Brain microvascular endothelial cell (primary cell): ENCODE measurements at regions not wholly inside any gene's neighbourhood (a gene's known extent, or its start where the extent isn't known, plus 50 kb on each side); places are given as distances from the start of the nearest gene placed in this dataset.

ENCODE experiments used
- DNase-seq: peaks from one replicate; pipeline ENCODE4 v3.0.0-alpha.2; 2020
- H3K27ac ChIP-seq: fragments of 250-450 bp; sonication (Bioruptor Pico); 2 replicates; pipeline ENCODE4 v1.5.1; 2020; ENCODE audit warnings: mild to moderate bottlenecking, moderate library complexity
- H3K27me3 ChIP-seq: fragments of 250-450 bp; sonication (Bioruptor Pico); replicated peaks from 2 replicates; pipeline ENCODE4 v1.5.1; 2020; ENCODE audit warnings: mild to moderate bottlenecking
- H3K36me3 ChIP-seq: fragments of 250-450 bp; sonication (Bioruptor Pico); replicated peaks from 2 replicates; pipeline ENCODE4 v1.5.1; 2020; ENCODE audit warnings: mild to moderate bottlenecking
- H3K4me3 ChIP-seq: 2 replicates; pipeline ENCODE4 v1.5.1; 2011; ENCODE audit warnings: low read depth, mild to moderate bottlenecking, control low read depth, low read length, moderate library complexity
- in situ Hi-C: cut with HindIII; loops from 2 replicates; pipeline ENCODE4 v1.10.0; 2017; ENCODE audit warnings: low sequenced_read_pairs, low pct_ligation_motif_present
- TF ChIP-seq, protein P1 (sequence below): IDR thresholded peaks from 2 replicates; pipeline ENCODE4 v1.5.1; 2011; ENCODE audit warnings: low read depth, mild to moderate bottlenecking, moderate library complexity, low read length, control low read depth, inconsistent platforms; ENCODE audit errors: missing control alignments

DNA sequence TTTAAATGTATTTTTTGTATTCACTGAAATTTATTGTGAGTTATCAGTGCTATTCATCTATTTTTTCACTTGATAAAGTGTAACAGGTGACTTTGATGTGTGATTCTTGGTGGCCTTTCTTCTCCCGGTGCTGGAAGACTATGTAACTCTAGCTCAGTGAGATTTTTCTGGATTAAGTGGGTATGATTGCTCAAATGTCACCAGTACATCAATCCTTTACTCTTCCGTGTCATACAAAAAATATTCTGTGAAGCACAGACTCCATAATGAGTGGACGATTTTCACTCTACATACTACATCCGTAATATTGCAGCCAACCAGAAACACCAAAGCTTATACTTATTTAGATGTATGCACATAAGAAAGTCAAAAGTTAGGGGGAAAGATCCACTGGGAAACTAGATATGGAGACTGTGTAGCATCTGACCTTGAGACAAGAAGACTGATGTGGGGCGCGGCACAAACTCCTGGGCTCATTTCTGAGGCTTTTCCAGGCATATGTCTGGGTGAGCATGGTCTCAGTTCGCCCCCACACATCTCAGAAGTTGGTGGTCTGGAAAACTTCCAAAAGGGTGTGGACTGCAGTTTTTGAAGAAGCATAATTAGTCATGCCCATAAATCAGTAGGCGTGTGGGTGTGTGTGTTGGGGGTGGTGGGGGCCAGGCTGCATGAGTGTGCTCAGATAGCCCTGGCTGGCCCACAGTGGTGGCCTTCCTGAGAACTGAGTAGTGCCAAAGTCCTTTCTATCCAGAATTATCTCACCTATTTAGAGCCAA is 53.9 kb upstream of the TENM3 start:
- Histone ChIP-seq H3K27me3 (no peaks in the 10 kb centered on the region), H3K27ac (no peak overlapping the region), H3K4me3 (no peak overlapping the region), H3K36me3 (no peaks in the 10 kb centered on the region)
- DNase-seq = peak; percentile 76
- in situ Hi-C loops = no loop called here
- TF ChIP-seq, protein P1, sequence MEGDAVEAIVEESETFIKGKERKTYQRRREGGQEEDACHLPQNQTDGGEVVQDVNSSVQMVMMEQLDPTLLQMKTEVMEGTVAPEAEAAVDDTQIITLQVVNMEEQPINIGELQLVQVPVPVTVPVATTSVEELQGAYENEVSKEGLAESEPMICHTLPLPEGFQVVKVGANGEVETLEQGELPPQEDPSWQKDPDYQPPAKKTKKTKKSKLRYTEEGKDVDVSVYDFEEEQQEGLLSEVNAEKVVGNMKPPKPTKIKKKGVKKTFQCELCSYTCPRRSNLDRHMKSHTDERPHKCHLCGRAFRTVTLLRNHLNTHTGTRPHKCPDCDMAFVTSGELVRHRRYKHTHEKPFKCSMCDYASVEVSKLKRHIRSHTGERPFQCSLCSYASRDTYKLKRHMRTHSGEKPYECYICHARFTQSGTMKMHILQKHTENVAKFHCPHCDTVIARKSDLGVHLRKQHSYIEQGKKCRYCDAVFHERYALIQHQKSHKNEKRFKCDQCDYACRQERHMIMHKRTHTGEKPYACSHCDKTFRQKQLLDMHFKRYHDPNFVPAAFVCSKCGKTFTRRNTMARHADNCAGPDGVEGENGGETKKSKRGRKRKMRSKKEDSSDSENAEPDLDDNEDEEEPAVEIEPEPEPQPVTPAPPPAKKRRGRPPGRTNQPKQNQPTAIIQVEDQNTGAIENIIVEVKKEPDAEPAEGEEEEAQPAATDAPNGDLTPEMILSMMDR = no peak

DNA sequence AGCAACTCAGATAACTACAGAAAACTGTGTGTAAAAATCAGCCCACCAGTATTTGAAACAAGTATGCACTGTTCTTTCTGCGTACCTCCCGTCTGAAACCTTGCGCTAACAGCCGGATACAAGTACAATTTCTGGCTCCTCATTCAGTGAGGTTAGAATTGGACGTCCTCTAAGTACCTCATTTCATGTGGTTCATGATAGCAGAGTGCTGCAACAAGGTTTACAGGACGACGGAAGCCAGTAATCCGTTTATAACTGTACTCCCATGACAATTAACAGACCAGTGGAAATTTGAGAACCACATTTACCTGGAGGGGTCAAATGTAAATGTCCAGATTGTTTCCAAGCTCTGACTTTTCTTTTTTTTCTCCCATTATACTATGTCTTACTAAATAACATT is 52.9 kb upstream of the TENM3 start:
- Histone ChIP-seq H3K4me3 (no peak overlapping the region), H3K27me3 (no peaks in the 10 kb centered on the region), H3K36me3 (no peaks in the 10 kb centered on the region), H3K27ac (no peak overlapping the region)
- in situ Hi-C loops = no loop called here
- no peak for DNase-seq
- TF ChIP-seq, protein P1 = no peak

GRCh38 chr4:182192511-182193181 is 50.6 kb upstream of the TENM3 start:
- in situ Hi-C loops = no loop called here
- H3K4me3 ChIP-seq = no peak overlapping the region
- no peak overlapping the region for H3K27ac ChIP-seq
- no peak for DNase-seq
- TF ChIP-seq, protein P1 = no peak
- no peaks in the 10 kb centered on the region for H3K27me3 ChIP-seq
- H3K36me3 ChIP-seq = no peaks in the 10 kb centered on the region

DNA sequence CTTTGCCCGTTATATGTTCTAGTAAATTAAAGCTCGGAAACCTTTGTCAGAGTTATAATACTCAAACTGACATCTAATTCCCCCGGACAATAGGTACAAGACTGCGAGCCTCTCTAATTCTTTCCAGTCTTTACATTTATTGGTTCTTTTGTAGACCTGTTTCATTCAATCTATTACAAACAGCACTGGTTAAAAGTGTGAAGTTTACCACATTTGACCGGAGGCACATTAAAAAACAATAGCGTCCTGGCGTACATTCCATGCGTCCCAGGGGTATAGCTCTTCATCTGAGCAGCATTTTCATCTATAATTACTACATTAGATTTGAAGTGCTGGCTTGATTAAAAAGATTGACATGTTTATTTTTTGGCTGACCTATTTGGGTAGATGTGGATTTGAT is 49.9 kb upstream of the TENM3 start:
- no peaks in the 10 kb centered on the region for H3K36me3 ChIP-seq
- H3K27ac ChIP-seq = no peak overlapping the region
- H3K27me3 ChIP-seq = no peaks in the 10 kb centered on the region
- H3K4me3 ChIP-seq = no peak overlapping the region
- in situ Hi-C loops = no loop called here
- DNase-seq = no peak
- TF ChIP-seq, protein P1 = no peak
